HG02798 (cell line): ENCODE measurements at regions not wholly inside any gene's neighbourhood (a gene's known extent, or its start where the extent isn't known, plus 50 kb on each side); places are given as distances from the start of the nearest gene placed in this dataset.
"Not testable (repeated sequence)": the region's sequence is repeated elsewhere in the genome, so short reads cannot be mapped to it uniquely, and the experiment has no call there.

Experiments used
- ATAC-seq: cut with Tn5 transposase; IDR thresholded peaks from one replicate; pipeline ENCODE4 v1.9.1; 2021; ENCODE audit warnings: mild to moderate bottlenecking; ENCODE audit not compliant: unreplicated experiment, poor library complexity

GRCh38 chr4:189121336-189121735 lies 819.3 kb upstream of the FRG1 start:
- ATAC-seq, result no peak

GRCh38 chr4:189124149-189124758 lies 816.4 kb upstream of the FRG1 start:
- ATAC-seq, result no peak

- no peak for ATAC-seq
Observed at GRCh38 chr4:189124791-189125190, 815.9 kb upstream of the FRG1 start.

GRCh38 chr4:189126040-189126439 lies 814.6 kb upstream of the FRG1 start:
- no peak for ATAC-seq

GRCh38 chr4:189128341-189128740 lies 812.3 kb upstream of the FRG1 start:
- ATAC-seq, result no peak

- ATAC-seq, result no peak
Observed at GRCh38 chr4:189129044-189129694, 811.5 kb upstream of the FRG1 start.

- ATAC-seq, result no peak
Observed at GRCh38 chr4:189131118-189131517, 809.6 kb upstream of the FRG1 start.

GRCh38 chr4:189136462-189136861 lies 804.2 kb upstream of the FRG1 start:
- no peak for ATAC-seq

GRCh38 chr4:189143263-189143952 lies 797.3 kb upstream of the FRG1 start:
- ATAC-seq, result no peak

- no peak for ATAC-seq
Observed at GRCh38 chr4:189147005-189147929, 793.4 kb upstream of the FRG1 start.

- ATAC-seq, result not testable (repeated sequence)
Observed at GRCh38 chr4:189155083-189155482, 785.6 kb upstream of the FRG1 start.

GRCh38 chr4:189162073-189162789 lies 778.4 kb upstream of the FRG1 start:
- ATAC-seq, result no peak

- no peak for ATAC-seq
Observed at GRCh38 chr4:189162888-189163287, 777.8 kb upstream of the FRG1 start.

GRCh38 chr4:189176002-189176401 lies 764.7 kb upstream of the FRG1 start:
- ATAC-seq, result no peak

- ATAC-seq, result no peak
Observed at GRCh38 chr4:189177130-189177529, 763.5 kb upstream of the FRG1 start.

GRCh38 chr4:189178125-189178746 lies 762.4 kb upstream of the FRG1 start:
- ATAC-seq, result no peak

GRCh38 chr4:189185810-189186432 lies 754.8 kb upstream of the FRG1 start:
- no peak for ATAC-seq

- no peak for ATAC-seq
Observed at GRCh38 chr4:189187531-189188052, 753.1 kb upstream of the FRG1 start.

GRCh38 chr4:189198624-189199023 lies 742.0 kb upstream of the FRG1 start:
- no peak for ATAC-seq
